Thyroid gland (tissue), 4 donors: ENCODE measurements at regions not wholly inside any gene's neighbourhood (a gene's known extent, or its start where the extent isn't known, plus 50 kb on each side); places are given as distances from the start of the nearest gene placed in this dataset.

Experiments
- POLR2A ChIP-seq, 2 donors: fragments of 450-650 bp; IDR thresholded peaks; one replicate each; pipeline ENCODE4 v1.6.1; 2017; ENCODE audit warnings: antibody characterized with exemption in 2 of 2, mild to moderate bottlenecking in 2 of 2, moderate library complexity in 1 of 2
- TF ChIP-seq, protein P1 (sequence below), 6 experiments: fragments of 200-600 bp in 3 of 6; fragments of 450-650 bp in 3 of 6; sonication (generic) in 3 of 6; IDR thresholded peaks; one replicate each; pipeline ENCODE4 v1.5.1; 2016 to 2019; ENCODE audit warnings: antibody characterized with exemption in 6 of 6, mild to moderate bottlenecking in 2 of 6, inconsistent platforms in 1 of 6, moderate library complexity in 1 of 6

DNA sequence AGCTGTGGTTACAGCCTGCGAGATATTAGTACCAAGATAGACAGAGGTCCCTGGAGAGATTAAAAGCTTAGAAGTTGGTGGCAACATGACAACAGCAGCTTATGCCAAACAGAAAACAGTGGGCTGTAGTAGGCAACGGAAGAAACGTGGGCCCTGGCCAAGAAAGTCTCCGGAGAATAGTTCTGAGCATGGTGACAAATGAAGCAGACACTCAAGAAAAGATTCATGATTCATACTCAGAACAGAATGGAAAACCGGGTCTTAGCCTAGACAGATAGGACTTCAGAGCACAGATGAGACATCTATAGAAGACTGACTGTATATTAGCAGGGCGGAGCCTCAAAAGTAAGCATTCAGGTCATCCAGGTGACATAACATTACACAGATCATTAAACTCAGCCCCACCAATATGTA, 727.4 kb downstream of the ETS1 start:
- TF ChIP-seq, protein P1, sequence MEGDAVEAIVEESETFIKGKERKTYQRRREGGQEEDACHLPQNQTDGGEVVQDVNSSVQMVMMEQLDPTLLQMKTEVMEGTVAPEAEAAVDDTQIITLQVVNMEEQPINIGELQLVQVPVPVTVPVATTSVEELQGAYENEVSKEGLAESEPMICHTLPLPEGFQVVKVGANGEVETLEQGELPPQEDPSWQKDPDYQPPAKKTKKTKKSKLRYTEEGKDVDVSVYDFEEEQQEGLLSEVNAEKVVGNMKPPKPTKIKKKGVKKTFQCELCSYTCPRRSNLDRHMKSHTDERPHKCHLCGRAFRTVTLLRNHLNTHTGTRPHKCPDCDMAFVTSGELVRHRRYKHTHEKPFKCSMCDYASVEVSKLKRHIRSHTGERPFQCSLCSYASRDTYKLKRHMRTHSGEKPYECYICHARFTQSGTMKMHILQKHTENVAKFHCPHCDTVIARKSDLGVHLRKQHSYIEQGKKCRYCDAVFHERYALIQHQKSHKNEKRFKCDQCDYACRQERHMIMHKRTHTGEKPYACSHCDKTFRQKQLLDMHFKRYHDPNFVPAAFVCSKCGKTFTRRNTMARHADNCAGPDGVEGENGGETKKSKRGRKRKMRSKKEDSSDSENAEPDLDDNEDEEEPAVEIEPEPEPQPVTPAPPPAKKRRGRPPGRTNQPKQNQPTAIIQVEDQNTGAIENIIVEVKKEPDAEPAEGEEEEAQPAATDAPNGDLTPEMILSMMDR (IDR thresholded peaks at IDR 0.05): no peak
- no peak for TF ChIP-seq POLR2A (IDR thresholded peaks at IDR 0.05)
